ENCODE measurements at regions not wholly inside any gene's neighbourhood (a gene's known extent, or its start where the extent isn't known, plus 50 kb on each side); places are given as distances from the start of the nearest gene placed in this dataset.

- no peaks in the 10 kb centered on the region for H3K9me2 ChIP-seq (ENCODE audit: insufficient read depth, low read length)
- H3K4me2 ChIP-seq (ENCODE audit: low read length) = no peak overlapping the region
- TF ChIP-seq EZH2phosphoT487 (IDR thresholded peaks at IDR 0.05; ENCODE audit: borderline replicate concordance, low read depth, low read length) = no peak
- no peak for TF ChIP-seq CTCF (conservative IDR thresholded peaks at IDR 0.05; ENCODE audit: low read length)
- H3K79me2 ChIP-seq (ENCODE audit: insufficient read depth, low read depth, low read length) = no peaks in the 10 kb centered on the region
- CTCF ChIA-PET (ENCODE audit: unreplicated experiment) = no interaction called here
- no TSS peak for BruUV-seq (replicated peaks)
- POLR2A ChIA-PET = no interaction called here
- H2AFZ ChIP-seq (ENCODE audit: low read length) = no peak overlapping the region
- no peaks in the 10 kb centered on the region for H4K20me1 ChIP-seq (ENCODE audit: insufficient read depth, low read length)
- no peak overlapping the region for H3K4me3 ChIP-seq (ENCODE audit: low read depth, low read length, poor library complexity, severe bottlenecking)
- H3K27ac ChIP-seq (ENCODE audit: low read depth, low read length, poor library complexity, severe bottlenecking) = no peak overlapping the region
- no peaks in the 10 kb centered on the region for H3K36me3 ChIP-seq (ENCODE audit: insufficient read depth, low read length)
- intact Hi-C loops (cut with micrococcal nuclease; ENCODE audit: unreplicated experiment) = no loop called here
- no peaks in the 10 kb centered on the region for H3K9me3 ChIP-seq (ENCODE audit: low read length)
- no peaks in the 10 kb centered on the region for H3K4me1 ChIP-seq (ENCODE audit: insufficient read depth, low read length, poor library complexity, severe bottlenecking)
- DNase-seq (ENCODE audit: low spot score) = no peak
Measured at GRCh38 chr5:179410291-179411160, 65.3 kb upstream of the ADAMTS2 start.

- CTCF ChIA-PET (ENCODE audit: unreplicated experiment) = no interaction called here
- intact Hi-C loops (cut with micrococcal nuclease; ENCODE audit: unreplicated experiment) = no loop called here
- H4K20me1 ChIP-seq (ENCODE audit: insufficient read depth, low read length) = no peaks in the 10 kb centered on the region
- no peaks in the 10 kb centered on the region for H3K36me3 ChIP-seq (ENCODE audit: insufficient read depth, low read length)
- H3K79me2 ChIP-seq (ENCODE audit: insufficient read depth, low read depth, low read length) = no peaks in the 10 kb centered on the region
- H3K9me2 ChIP-seq (ENCODE audit: insufficient read depth, low read length) = no peaks in the 10 kb centered on the region
- DNase-seq (ENCODE audit: low spot score) = no peak
- H3K4me2 ChIP-seq (ENCODE audit: low read length) = no peak overlapping the region
- no TSS peak for BruUV-seq (replicated peaks)
- no peaks in the 10 kb centered on the region for H3K9me3 ChIP-seq (ENCODE audit: low read length)
- no peak overlapping the region for H2AFZ ChIP-seq (ENCODE audit: low read length)
- no peak overlapping the region for H3K4me3 ChIP-seq (ENCODE audit: low read depth, low read length, poor library complexity, severe bottlenecking)
- POLR2A ChIA-PET = no interaction called here
- no peak for TF ChIP-seq EZH2phosphoT487 (IDR thresholded peaks at IDR 0.05; ENCODE audit: borderline replicate concordance, low read depth, low read length)
- H3K4me1 ChIP-seq (ENCODE audit: insufficient read depth, low read length, poor library complexity, severe bottlenecking) = no peaks in the 10 kb centered on the region
- no peak overlapping the region for H3K27ac ChIP-seq (ENCODE audit: low read depth, low read length, poor library complexity, severe bottlenecking)
Measured at GRCh38 chr5:179409806-179410205, 64.5 kb upstream of the ADAMTS2 start.

DNA sequence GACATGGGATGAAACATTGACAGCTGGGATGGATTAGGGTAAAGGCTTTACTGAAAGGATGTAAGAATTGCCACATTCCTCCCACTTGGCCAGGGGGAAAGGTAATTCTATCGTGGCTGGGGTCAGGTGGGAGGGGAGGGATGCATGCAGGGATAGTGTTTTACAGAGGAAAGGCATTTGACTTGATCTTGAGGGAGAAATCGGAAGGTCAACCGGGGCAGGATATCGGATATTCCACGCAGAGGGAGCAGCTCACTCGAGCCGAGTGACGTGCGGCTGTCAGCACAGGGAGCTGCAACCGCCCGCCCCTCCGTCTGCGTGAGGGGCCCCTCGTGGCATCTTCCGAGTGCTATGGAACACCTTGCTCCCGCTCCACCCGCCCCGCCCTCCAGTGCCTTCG, 63.4 kb upstream of the ADAMTS2 start:
- H3K36me3 ChIP-seq (ENCODE audit: insufficient read depth, low read length) = no peaks in the 10 kb centered on the region
- no peak overlapping the region for H2AFZ ChIP-seq (ENCODE audit: low read length)
- TF ChIP-seq EZH2phosphoT487 (IDR thresholded peaks at IDR 0.05; ENCODE audit: borderline replicate concordance, low read depth, low read length) (no peak), CTCF (conservative IDR thresholded peaks at IDR 0.05; ENCODE audit: low read length) (no peak)
- ChIA-PET POLR2A (no interaction called here), CTCF (ENCODE audit: unreplicated experiment) (no interaction called here)
- H3K4me3 ChIP-seq (ENCODE audit: low read depth, low read length, poor library complexity, severe bottlenecking) = no peak overlapping the region
- no peaks in the 10 kb centered on the region for H4K20me1 ChIP-seq (ENCODE audit: insufficient read depth, low read length)
- H3K9me3 ChIP-seq (ENCODE audit: low read length) = no peaks in the 10 kb centered on the region
- no peak overlapping the region for H3K4me2 ChIP-seq (ENCODE audit: low read length)
- BruUV-seq (replicated peaks) = no TSS peak
- no peak for DNase-seq (ENCODE audit: low spot score)
- no peaks in the 10 kb centered on the region for H3K79me2 ChIP-seq (ENCODE audit: insufficient read depth, low read depth, low read length)
- intact Hi-C loops (cut with micrococcal nuclease; ENCODE audit: unreplicated experiment) = no loop called here
- no peaks in the 10 kb centered on the region for H3K4me1 ChIP-seq (ENCODE audit: insufficient read depth, low read length, poor library complexity, severe bottlenecking)
- H3K9me2 ChIP-seq (ENCODE audit: insufficient read depth, low read length) = no peaks in the 10 kb centered on the region
- H3K27ac ChIP-seq (ENCODE audit: low read depth, low read length, poor library complexity, severe bottlenecking) = no peak overlapping the region

Data from OCI-LY7 (cell line).